ENCODE measurements at regions not wholly inside any gene's neighbourhood (a gene's known extent, or its start where the extent isn't known, plus 50 kb on each side); places are given as distances from the start of the nearest gene placed in this dataset.

- intact Hi-C loops (cut with DNase I), result no loop called here
- DNase-seq, result no peak
- no peaks in the 10 kb centered on the region for H3K36me3 ChIP-seq (ENCODE audit: control insufficient read depth in 2 of 3, insufficient read depth in 3 of 3, low read length in 3 of 3)
- TF ChIP-seq CTCF (IDR thresholded peaks at IDR 0.05; ENCODE audit: borderline replicate concordance, extremely low read depth, insufficient read depth), result no peak
- FAIRE-seq, result no peak
- H3K27me3 ChIP-seq (ENCODE audit: control insufficient read depth, insufficient read depth, low read length), result no peaks in the 10 kb centered on the region
- H3K9me3 ChIP-seq (ENCODE audit: control insufficient read depth in 2 of 3, insufficient read depth in 1 of 3, low read length in 3 of 3), result peaks cover 0 to 2% (median 0%) of the 10 kb centered on the region in 3 donors
- H3K4me1 ChIP-seq (ENCODE audit: control insufficient read depth in 2 of 3, insufficient read depth in 2 of 3, low read depth in 1 of 3, low read length in 3 of 3), result no peaks in the 10 kb centered on the region
- H3K4me3 ChIP-seq (ENCODE audit: low read length in 3 of 3), result no peak overlapping the region
- no peak overlapping the region for H3K27ac ChIP-seq (ENCODE audit: low read depth in 2 of 2, low read length in 2 of 2)
- no peak overlapping the region for H3K9ac ChIP-seq (ENCODE audit: low read length in 3 of 3)
Measured at GRCh38 chr10:55378196-55378595, 577.2 kb upstream of the PCDH15 start.

- Histone ChIP-seq H3K9me3 (ENCODE audit: control insufficient read depth in 2 of 3, insufficient read depth in 1 of 3, low read length in 3 of 3) (peaks cover 0 to 2% (median 0%) of the 10 kb centered on the region in 3 donors), H3K9ac (ENCODE audit: low read length in 3 of 3) (no peak overlapping the region), H3K27me3 (ENCODE audit: control insufficient read depth, insufficient read depth, low read length) (no peaks in the 10 kb centered on the region), H3K27ac (ENCODE audit: low read depth in 2 of 2, low read length in 2 of 2) (no peak overlapping the region), H3K4me3 (ENCODE audit: low read length in 3 of 3) (no peak overlapping the region), H3K36me3 (ENCODE audit: control insufficient read depth in 2 of 3, insufficient read depth in 3 of 3, low read length in 3 of 3) (no peaks in the 10 kb centered on the region), H3K4me1 (ENCODE audit: control insufficient read depth in 2 of 3, insufficient read depth in 2 of 3, low read depth in 1 of 3, low read length in 3 of 3) (no peaks in the 10 kb centered on the region)
- DNase-seq (no peak), FAIRE-seq (no peak)
- intact Hi-C loops (cut with DNase I), result no loop called here
- TF ChIP-seq CTCF (IDR thresholded peaks at IDR 0.05; ENCODE audit: borderline replicate concordance, extremely low read depth, insufficient read depth), result no peak
Measured at GRCh38 chr10:55374917-55375316, 573.9 kb upstream of the PCDH15 start.

GRCh38 chr10:55374060-55374459, 573.0 kb upstream of the PCDH15 start:
- no peak for FAIRE-seq
- Histone ChIP-seq H3K4me1 (ENCODE audit: control insufficient read depth in 2 of 3, insufficient read depth in 2 of 3, low read depth in 1 of 3, low read length in 3 of 3) (no peaks in the 10 kb centered on the region), H3K27ac (ENCODE audit: low read depth in 2 of 2, low read length in 2 of 2) (no peak overlapping the region), H3K36me3 (ENCODE audit: control insufficient read depth in 2 of 3, insufficient read depth in 3 of 3, low read length in 3 of 3) (no peaks in the 10 kb centered on the region), H3K9ac (ENCODE audit: low read length in 3 of 3) (no peak overlapping the region), H3K9me3 (ENCODE audit: control insufficient read depth in 2 of 3, insufficient read depth in 1 of 3, low read length in 3 of 3) (peaks cover 0 to 2% (median 0%) of the 10 kb centered on the region in 3 donors), H3K4me3 (ENCODE audit: low read length in 3 of 3) (no peak overlapping the region), H3K27me3 (ENCODE audit: control insufficient read depth, insufficient read depth, low read length) (no peaks in the 10 kb centered on the region)
- intact Hi-C loops (cut with DNase I), result no loop called here
- no peak for TF ChIP-seq CTCF (IDR thresholded peaks at IDR 0.05; ENCODE audit: borderline replicate concordance, extremely low read depth, insufficient read depth)
- DNase-seq, result peak in 1 of 5 donors; percentile 6

Measured in kidney (tissue), 13 donors.